NCI-H526 (cell line): ENCODE measurements at regions not wholly inside any gene's neighbourhood (a gene's known extent, or its start where the extent isn't known, plus 50 kb on each side); places are given as distances from the start of the nearest gene placed in this dataset.
A peak's percentile ranks its signal among the peaks of the same experiment; 100 is the strongest.

Source experiments
- DNase-seq, 2 experiments: peaks; one replicate each; lab custom pipeline; 2025; lab: John Stamatoyannopoulos, UW

GRCh38 chr11:127226949-127227348 lies 226.4 kb upstream of the KIRREL3 start:
- DNase-seq, result no peak

GRCh38 chr11:127226380-127226779 lies 225.8 kb upstream of the KIRREL3 start:
- DNase-seq, result no peak

- no peak for DNase-seq
Measured at GRCh38 chr11:127225619-127226018, 225.0 kb upstream of the KIRREL3 start.

- no peak for DNase-seq
Measured at GRCh38 chr11:127224276-127224675, 223.7 kb upstream of the KIRREL3 start.

GRCh38 chr11:127223633-127224032 lies 223.1 kb upstream of the KIRREL3 start:
- no peak for DNase-seq

GRCh38 chr11:127223026-127223425 lies 222.5 kb upstream of the KIRREL3 start:
- DNase-seq, result no peak

- DNase-seq, result no peak
Measured at GRCh38 chr11:127219704-127220103, 219.1 kb upstream of the KIRREL3 start.

GRCh38 chr11:127218275-127218608 lies 217.7 kb upstream of the KIRREL3 start:
- no peak for DNase-seq

- no peak for DNase-seq
Measured at GRCh38 chr11:127217452-127218274, 217.1 kb upstream of the KIRREL3 start.

- no peak for DNase-seq
Measured at GRCh38 chr11:127205688-127206217, 205.2 kb upstream of the KIRREL3 start.

GRCh38 chr11:127203490-127203889 lies 202.9 kb upstream of the KIRREL3 start:
- no peak for DNase-seq

- no peak for DNase-seq
Measured at GRCh38 chr11:127202105-127202504, 201.5 kb upstream of the KIRREL3 start.

- no peak for DNase-seq
Measured at GRCh38 chr11:127199306-127199801, 198.8 kb upstream of the KIRREL3 start.

- DNase-seq, result no peak
Measured at GRCh38 chr11:127195501-127196120, 195.0 kb upstream of the KIRREL3 start.

GRCh38 chr11:127194521-127194920 lies 194.0 kb upstream of the KIRREL3 start:
- no peak for DNase-seq

- no peak for DNase-seq
Measured at GRCh38 chr11:127193950-127194349, 193.4 kb upstream of the KIRREL3 start.

- DNase-seq, result no peak
Measured at GRCh38 chr11:127191689-127192088, 191.1 kb upstream of the KIRREL3 start.

GRCh38 chr11:127191261-127191660 lies 190.7 kb upstream of the KIRREL3 start:
- no peak for DNase-seq

- no peak for DNase-seq
Measured at GRCh38 chr11:127182586-127183203, 182.1 kb upstream of the KIRREL3 start.

- DNase-seq, result no peak
Measured at GRCh38 chr11:127157225-127157624, 156.7 kb upstream of the KIRREL3 start.

GRCh38 chr11:127149410-127149809 lies 148.8 kb upstream of the KIRREL3 start:
- peak; percentile 11 to 42 for DNase-seq

GRCh38 chr11:127143251-127143650 lies 142.7 kb upstream of the KIRREL3 start:
- DNase-seq, result no peak

- no peak for DNase-seq
Measured at GRCh38 chr11:127138613-127139012, 138.0 kb upstream of the KIRREL3 start.
